H1 (cell line): ENCODE measurements at regions not wholly inside any gene's neighbourhood (a gene's known extent, or its start where the extent isn't known, plus 50 kb on each side); places are given as distances from the start of the nearest gene placed in this dataset.

ENCODE experiments used
- CTCF ChIA-PET: fragments of 300-600 bp; sonication (Branson Sonifier 250); formaldehyde crosslinking; loops from one replicate; lab custom pipeline; 2021; ENCODE audit not compliant: partially characterized antibody; lab: Charles Lee
- POLR2A ChIA-PET: fragments of 300-600 bp; sonication (Branson Sonifier 250); formaldehyde crosslinking; loops from one replicate; lab custom pipeline; 2021; ENCODE audit warnings: inconsistent platforms; ENCODE audit not compliant: partially characterized antibody; lab: Charles Lee
- DNase-seq, 2 experiments: peaks; one replicate each; pipeline versions ENCODE4 v3.0.0 to v3.0.0-alpha.2; 2010 to 2022; ENCODE audit warnings: low spot score in 2 of 2, low read depth in 1 of 2, mixed read lengths in 1 of 2
- FAIRE-seq: peaks from 2 replicates; lab custom pipeline; 2011; peaks lifted over from hg19 to GRCh38; lab: Jason Lieb, UNC
- H2AFZ ChIP-seq: 2 replicates; pipeline ENCODE4 v1.8.1; 2012; ENCODE audit warnings: low read length, inconsistent platforms
- H2AK5ac ChIP-seq: 2 replicates; pipeline ENCODE4 v1.6.1; 2013; ENCODE audit warnings: low read depth, low read length
- H2BK120ac ChIP-seq: replicated peaks from 2 replicates; pipeline ENCODE3; 2013; ENCODE audit warnings: low read depth, low read length, inconsistent platforms
- H2BK12ac ChIP-seq: 2 replicates; pipeline ENCODE4 v1.6.1; 2013; ENCODE audit warnings: low read depth, low read length
- H2BK15ac ChIP-seq: 2 replicates; pipeline ENCODE4 v1.6.1; 2013; ENCODE audit warnings: low read length
- H2BK20ac ChIP-seq: 2 replicates; pipeline ENCODE4 v1.6.1; 2013; ENCODE audit warnings: low read length
- H2BK5ac ChIP-seq: 2 replicates; pipeline ENCODE4 v1.6.1; 2013; ENCODE audit warnings: low read depth, low read length
- H3K14ac ChIP-seq: 2 replicates; pipeline ENCODE4 v1.6.1; 2013; ENCODE audit warnings: inconsistent platforms; ENCODE audit not compliant: insufficient read length
- H3K18ac ChIP-seq: 2 replicates; pipeline ENCODE4 v1.6.1; 2013; ENCODE audit warnings: low read length; ENCODE audit errors: extremely low read depth
- H3K23ac ChIP-seq: 2 replicates; pipeline ENCODE4 v1.6.1; 2013; ENCODE audit warnings: inconsistent platforms; ENCODE audit not compliant: insufficient read length
- H3K23me2 ChIP-seq: 2 replicates; pipeline ENCODE4 v1.6.1; 2013; ENCODE audit warnings: low read depth, low read length
- H3K27ac ChIP-seq: 2 replicates; pipeline ENCODE4 v1.6.1; 2011; ENCODE audit warnings: low read depth, low read length, inconsistent platforms
- H3K27me3 ChIP-seq, 4 experiments: replicated peaks in 1 of 4; 1 replicate in 1 of 4; 2 replicates in 3 of 4; pipeline versions ENCODE4 v1.6.1 to v1.8.1; 2011 to 2013; ENCODE audit warnings: low read length in 3 of 4, mild to moderate bottlenecking in 3 of 4, inconsistent platforms in 2 of 4, mixed read lengths in 2 of 4, moderate library complexity in 1 of 4; ENCODE audit not compliant: control insufficient read depth in 3 of 4, insufficient read depth in 3 of 4; ENCODE audit errors: extremely low read depth in 1 of 4
- H3K36me3 ChIP-seq, 4 experiments: 2 replicates each; pipeline versions ENCODE4 v1.6.1 to v1.8.1; 2011 to 2013; ENCODE audit warnings: mild to moderate bottlenecking in 4 of 4, low read length in 3 of 4, moderate library complexity in 2 of 4, control low read depth in 1 of 4, inconsistent platforms in 1 of 4; ENCODE audit not compliant: insufficient read depth in 4 of 4, control insufficient read depth in 2 of 4
- H3K4ac ChIP-seq: replicated peaks from 2 replicates; pipeline ENCODE3; 2013; ENCODE audit warnings: low read length, low read depth, mixed read lengths, inconsistent platforms; ENCODE audit not compliant: insufficient read length
- H3K4me1 ChIP-seq, 4 experiments: replicated peaks in 1 of 4; 1 replicate in 1 of 4; 2 replicates in 3 of 4; pipeline versions ENCODE4 v1.6.1 to v1.8.1; 2011 to 2013; ENCODE audit warnings: low read length in 3 of 4, inconsistent platforms in 2 of 4, mixed read lengths in 1 of 4; ENCODE audit not compliant: insufficient read depth in 4 of 4, control insufficient read depth in 3 of 4
- H3K4me2 ChIP-seq, 2 experiments: 2 replicates each; pipeline versions ENCODE4 v1.6.1 to v1.8.1; 2011 to 2013; ENCODE audit warnings: low read depth in 2 of 2, low read length in 2 of 2, control low read depth in 1 of 2, inconsistent platforms in 1 of 2, mild to moderate bottlenecking in 1 of 2; ENCODE audit not compliant: insufficient read depth in 1 of 2
- H3K4me3 ChIP-seq, 4 experiments: fragments of 200-600, 300-600 bp in 1 of 4; sonication (generic), shearing (Covaris generic), sonication (Bioruptor Twin) in 1 of 4; 2 replicates each; pipeline versions ENCODE4 v1.5.1 to v1.8.1; 2011 to 2016; ENCODE audit warnings: low read length in 4 of 4, low read depth in 3 of 4, control low read depth in 2 of 4, inconsistent platforms in 2 of 4, mild to moderate bottlenecking in 2 of 4, mixed read lengths in 1 of 4, moderate library complexity in 1 of 4; ENCODE audit not compliant: insufficient read depth in 2 of 4; ENCODE audit errors: extremely low read depth in 1 of 4
- H3K56ac ChIP-seq: replicated peaks from 2 replicates; pipeline ENCODE3; 2013; ENCODE audit warnings: low read depth, mild to moderate bottlenecking, mixed read lengths, low read length, inconsistent platforms; ENCODE audit not compliant: insufficient read length
- H3K79me1 ChIP-seq: 2 replicates; pipeline ENCODE4 v1.6.1; 2013; ENCODE audit warnings: low read depth, low read length, control low read depth
- H3K79me2 ChIP-seq, 2 experiments: 2 replicates each; pipeline versions ENCODE4 v1.6.1 to v1.8.1; 2012 to 2013; ENCODE audit warnings: low read length in 2 of 2, mild to moderate bottlenecking in 2 of 2, inconsistent platforms in 1 of 2; ENCODE audit not compliant: insufficient read depth in 2 of 2, control insufficient read depth in 1 of 2
- H3K9ac ChIP-seq, 4 experiments: replicated peaks in 1 of 4; 1 replicate in 1 of 4; 2 replicates in 3 of 4; pipeline versions ENCODE4 v1.6.1 to v1.8.1; 2011 to 2013; ENCODE audit warnings: low read depth in 3 of 4, low read length in 3 of 4, control low read depth in 2 of 4, mild to moderate bottlenecking in 2 of 4, moderate library complexity in 2 of 4, inconsistent platforms in 1 of 4; ENCODE audit errors: extremely low read depth in 1 of 4
- H3K9me3 ChIP-seq, 2 experiments: 2 replicates each; pipeline versions ENCODE4 v1.6.1 to v1.8.1; 2012 to 2013; ENCODE audit warnings: mild to moderate bottlenecking in 2 of 2, moderate library complexity in 2 of 2, control low read depth in 1 of 2, inconsistent platforms in 1 of 2, low read depth in 1 of 2, low read length in 1 of 2, mixed read lengths in 1 of 2; ENCODE audit not compliant: insufficient read depth in 2 of 2
- H4K20me1 ChIP-seq, 2 experiments: replicated peaks in 1 of 2; 2 replicates each; pipeline versions ENCODE3 to v1.8.1; 2011 to 2013; ENCODE audit warnings: inconsistent platforms in 2 of 2, low read length in 2 of 2, mild to moderate bottlenecking in 1 of 2; ENCODE audit not compliant: insufficient read depth in 2 of 2, control insufficient read depth in 1 of 2
- H4K5ac ChIP-seq: 2 replicates; pipeline ENCODE4 v1.6.1; 2013; ENCODE audit warnings: low read length, low read depth, mixed read lengths, inconsistent platforms; ENCODE audit not compliant: insufficient read length
- H4K8ac ChIP-seq: 2 replicates; pipeline ENCODE4 v1.8.0; 2013; ENCODE audit warnings: mild to moderate bottlenecking, moderate library complexity, low read length, inconsistent platforms; ENCODE audit not compliant: insufficient read depth; ENCODE audit errors: extremely low read depth
- H4K91ac ChIP-seq: replicated peaks from 2 replicates; pipeline ENCODE3; 2013; ENCODE audit warnings: low read length, mixed read lengths, inconsistent platforms; ENCODE audit not compliant: insufficient read length
- ASH2L ChIP-seq: fragments of 200-600, 300-600 bp; sonication (generic); IDR thresholded peaks from one replicate; pipeline ENCODE4 v1.7.1; 2017; ENCODE audit warnings: low read length
- ATF3 ChIP-seq: IDR thresholded peaks from 2 replicates; pipeline ENCODE4 v1.6.1; 2011; ENCODE audit warnings: low read depth, mild to moderate bottlenecking, low read length; ENCODE audit not compliant: insufficient read depth
- BCL11A ChIP-seq, 2 experiments: IDR thresholded peaks; one replicate each; pipeline ENCODE4 v1.6.1; 2011; ENCODE audit warnings: low read depth in 2 of 2, low read length in 2 of 2, mild to moderate bottlenecking in 2 of 2
- CEBPB ChIP-seq: IDR thresholded peaks from 2 replicates; pipeline ENCODE4 v1.6.1; 2012; ENCODE audit warnings: low read depth, low read length
- CHD1 ChIP-seq: IDR thresholded peaks from 2 replicates; pipeline ENCODE4 v1.6.1; 2012; ENCODE audit warnings: low read depth, low read length, improper control_type of control experiment
- CHD2 ChIP-seq: IDR thresholded peaks from 2 replicates; pipeline ENCODE4 v1.6.1; 2012; ENCODE audit warnings: low read length, improper control_type of control experiment
- EGR1 ChIP-seq: IDR thresholded peaks from 2 replicates; pipeline ENCODE4 v1.6.1; 2011; ENCODE audit warnings: low read depth, low read length, borderline replicate concordance
- EP300 ChIP-seq, 2 experiments: IDR thresholded peaks; 1 replicate in 1 of 2; 2 replicates in 1 of 2; pipeline ENCODE4 v1.6.1; 2011 to 2012; ENCODE audit warnings: low read depth in 2 of 2, low read length in 2 of 2, mild to moderate bottlenecking in 2 of 2, borderline replicate concordance in 1 of 2, inconsistent platforms in 1 of 2, moderate library complexity in 1 of 2
- FOSL1 ChIP-seq: IDR thresholded peaks from 2 replicates; pipeline ENCODE4 v1.6.1; 2011; ENCODE audit warnings: mild to moderate bottlenecking, low read depth, low read length, moderate library complexity; ENCODE audit not compliant: insufficient read depth
- KDM1A ChIP-seq: fragments of 200-600, 300-600 bp; sonication (generic); IDR thresholded peaks from 2 replicates; pipeline ENCODE4 v1.7.1; 2016; ENCODE audit warnings: mild to moderate bottlenecking, low read length, borderline replicate concordance
- PHF8 ChIP-seq: fragments of 200-600 bp; sonication (generic); conservative IDR thresholded peaks from 2 replicates; pipeline ENCODE4 v1.7.1; 2012; ENCODE audit warnings: low read depth, mild to moderate bottlenecking, inconsistent platforms, low read length, moderate library complexity
- SP1 ChIP-seq: IDR thresholded peaks from 2 replicates; pipeline ENCODE4 v1.6.1; 2011; ENCODE audit warnings: low read depth, low read length
- SP2 ChIP-seq: IDR thresholded peaks from 2 replicates; pipeline ENCODE4 v1.6.1; 2012; ENCODE audit warnings: mild to moderate bottlenecking, low read length, inconsistent platforms
- TAF1 ChIP-seq: IDR thresholded peaks from 2 replicates; pipeline ENCODE4 v1.6.1; 2011; ENCODE audit warnings: mild to moderate bottlenecking, low read depth, low read length
- TAF7 ChIP-seq: optimal IDR thresholded peaks from 2 replicates; pipeline ENCODE3; 2011; ENCODE audit warnings: low read depth, mild to moderate bottlenecking, inconsistent platforms, low read length, moderate library complexity, borderline replicate concordance
- WGBS, 2 experiments: shearing (Covaris generic) in 1 of 2; methylation state at CpG; one replicate each; pipeline versions ENCODE4 v1.1.6 to v1.1.7; 2013 to 2015; ENCODE audit warnings: low lambda C conversion rate in 2 of 2, mixed read lengths in 2 of 2, inconsistent platforms in 1 of 2, low coverage in 1 of 2, missing lambda C conversion rate in 1 of 2; ENCODE audit not compliant: insufficient replicate concordance in 2 of 2, insufficient coverage in 1 of 2, insufficient read length in 1 of 2; ENCODE audit errors: extremely low coverage in 1 of 2, missing lambda C conversion rate in 1 of 2; 5-methylcytosine and 5-hydroxymethylcytosine counted together

- 88% methylated on average over 5 of the region's 6 CpGs; no CpG with 5 or more reads in 1 of the 2 experiments for WGBS, 2 experiments
- Histone ChIP-seq H3K18ac (no peak overlapping the region), H3K4me2 (no peak overlapping the region), H3K4ac (no peak overlapping the region), H3K27me3 (no peaks in the 10 kb centered on the region), H2BK12ac (no peak overlapping the region), H2AFZ (0 out of 2 replicates have a peak overlapping the region, but pooled peaks have one; percentile 39), H3K9ac (no peak overlapping the region), H4K91ac (no peak overlapping the region), H3K79me2 (no peaks in the 10 kb centered on the region), H2BK20ac (no peak overlapping the region), H3K79me1 (no peaks in the 10 kb centered on the region), H2BK5ac (no peak overlapping the region), H4K5ac (no peak overlapping the region), H2BK15ac (no peak overlapping the region), H3K27ac (no peak overlapping the region), H2BK120ac (no peak overlapping the region), H4K20me1 (no peaks in the 10 kb centered on the region), H4K8ac (no peak overlapping the region), H3K36me3 (no peaks in the 10 kb centered on the region), H3K4me1 (no peaks in the 10 kb centered on the region), H3K23me2 (no peaks in the 10 kb centered on the region), H3K14ac (no peak overlapping the region), H3K56ac (no peak overlapping the region), H2AK5ac (no peak overlapping the region), H3K9me3 (no peaks in the 10 kb centered on the region), H3K4me3 (no peak overlapping the region), H3K23ac (no peak overlapping the region)
- no peak for DNase-seq
- ChIA-PET POLR2A (interaction anchor here (0.6 kb wide), 1 partner anchor 16 kb away, joined by 3 read pairs; no protein-coding TSS in a partner anchor), CTCF (interaction anchor here (1.2 to 2.5 kb wide), 3 partner anchors 8 to 336 kb away, joined by 3 to 7 read pairs (median 5); no protein-coding TSS in a partner anchor)
- no peak for FAIRE-seq
- TF ChIP-seq CHD2: no peak
- no peak for TF ChIP-seq TAF7
- no peak for TF ChIP-seq SP1
- no peak for TF ChIP-seq PHF8
- no peak for TF ChIP-seq EGR1
- TF ChIP-seq EP300 (IDR thresholded peaks at IDR 0.05; ENCODE audit: borderline replicate concordance in 1 of 2, low read depth in 2 of 2, low read length in 2 of 2): no peak
- TF ChIP-seq FOSL1: no peak
- TF ChIP-seq CEBPB: no peak
- no peak for TF ChIP-seq CHD1
- TF ChIP-seq ASH2L: no peak
- no peak for TF ChIP-seq KDM1A
- no peak for TF ChIP-seq BCL11A (IDR thresholded peaks at IDR 0.05; ENCODE audit: low read depth in 2 of 2, low read length in 2 of 2)
- no peak for TF ChIP-seq TAF1
- no peak for TF ChIP-seq SP2
- TF ChIP-seq ATF3: no peak
Measured at GRCh38 chr22:49382451-49382735, 445.3 kb downstream of the BRD1 start.
